HG02981 (cell line): ENCODE measurements at regions not wholly inside any gene's neighbourhood (a gene's known extent, or its start where the extent isn't known, plus 50 kb on each side); places are given as distances from the start of the nearest gene placed in this dataset.
"Not testable (repeated sequence)": the region's sequence is repeated elsewhere in the genome, so short reads cannot be mapped to it uniquely, and the experiment has no call there.

Experiments
- ATAC-seq: cut with Tn5 transposase; IDR thresholded peaks from one replicate; pipeline ENCODE4 v1.9.1; 2021; ENCODE audit warnings: mild to moderate bottlenecking, moderate library complexity; ENCODE audit not compliant: unreplicated experiment

DNA sequence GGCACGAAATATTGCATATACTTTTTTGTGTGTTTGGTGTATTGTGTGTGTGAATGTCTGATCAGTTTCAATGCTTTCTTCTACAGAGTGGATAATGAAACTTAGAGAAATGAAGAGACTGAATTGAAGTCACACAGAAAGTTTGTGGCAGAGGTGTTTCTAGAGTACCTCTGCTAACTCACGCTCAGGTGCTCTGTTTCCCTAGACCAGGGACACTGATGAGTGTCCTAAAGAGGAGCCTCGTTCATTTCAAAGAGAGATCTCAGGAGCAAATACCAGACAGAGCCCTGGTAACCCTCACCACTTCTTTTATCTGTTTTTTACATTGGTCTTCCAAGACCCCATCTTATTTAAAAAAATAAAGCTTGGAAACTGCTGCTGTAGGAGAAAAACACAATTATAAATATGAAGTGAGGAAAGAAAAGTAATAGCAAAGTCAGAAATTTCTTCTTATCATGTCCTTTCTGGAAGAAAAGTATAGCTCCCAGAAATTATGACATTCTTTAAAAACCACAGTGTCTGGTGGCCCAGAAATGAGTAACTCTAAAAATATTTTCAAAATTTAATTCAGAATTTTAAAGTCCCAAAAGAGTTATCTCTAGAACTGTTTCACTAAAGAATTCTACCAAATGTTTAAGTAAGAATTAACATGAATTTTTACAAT is 720.6 kb downstream of the RFPL4B start:
- no peak for ATAC-seq

DNA sequence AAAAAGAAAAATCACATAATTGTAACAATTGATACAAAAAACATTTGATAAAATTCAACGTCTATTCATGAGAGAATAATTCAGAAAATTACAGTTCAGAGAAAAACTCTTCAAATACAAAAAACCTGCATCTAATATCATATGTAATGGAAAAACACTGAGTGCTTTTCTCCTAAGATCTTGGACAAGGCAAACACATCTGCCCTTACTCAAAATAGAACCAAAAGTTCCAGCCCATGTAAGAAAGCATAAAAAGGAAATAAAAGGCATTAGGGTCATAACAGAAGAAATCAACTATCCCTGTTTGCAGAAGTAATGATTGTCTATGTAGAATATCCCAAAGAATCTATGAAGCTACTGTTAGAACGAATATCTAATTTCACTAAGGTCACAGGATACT is 721.4 kb downstream of the RFPL4B start:
- no peak for ATAC-seq

DNA sequence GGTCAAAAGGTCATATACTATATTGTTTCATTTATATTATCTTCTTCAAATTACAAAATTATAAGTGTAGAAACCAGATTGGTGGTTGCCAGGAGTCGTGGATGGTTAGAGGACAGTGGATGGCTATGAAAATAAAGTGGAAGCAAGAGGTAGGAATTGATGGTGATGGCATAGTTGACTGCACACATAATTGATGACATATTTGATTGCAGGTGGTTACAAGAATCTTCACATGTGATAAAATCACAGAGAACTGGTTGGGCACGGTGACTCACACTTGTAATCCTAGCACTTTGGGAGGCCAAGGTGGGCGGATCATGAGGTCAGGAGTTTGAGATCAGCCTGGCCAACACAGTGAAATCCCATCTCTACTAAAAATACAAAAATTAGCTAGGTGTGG is 723.6 kb downstream of the RFPL4B start:
- not testable (repeated sequence) for ATAC-seq

DNA sequence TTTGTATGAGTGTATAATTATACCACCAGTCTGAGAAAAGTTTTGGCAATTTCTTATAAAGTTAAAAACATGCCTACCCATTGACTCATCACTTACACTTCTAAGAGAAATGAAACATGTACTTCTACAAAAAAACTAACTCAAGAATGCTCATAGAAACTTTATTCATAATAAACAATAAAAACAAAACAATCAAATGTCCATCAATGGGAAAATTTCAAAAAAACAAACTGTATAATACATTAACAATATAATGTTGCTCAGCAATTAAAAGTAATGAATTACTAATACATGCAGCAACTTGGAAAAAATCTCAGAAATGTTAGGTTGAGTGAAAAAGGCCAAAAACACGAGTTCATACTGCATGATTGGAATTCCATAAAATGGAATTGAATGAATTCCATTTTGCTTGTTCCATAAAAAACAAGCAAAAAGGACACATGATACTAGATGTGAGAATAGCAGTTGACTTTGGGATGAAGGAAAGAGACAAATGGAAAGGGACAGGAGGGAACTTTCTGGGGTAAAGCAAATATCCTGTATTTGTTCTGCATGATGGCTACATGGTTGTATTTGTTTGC is 726.6 kb downstream of the RFPL4B start:
- no peak for ATAC-seq

DNA sequence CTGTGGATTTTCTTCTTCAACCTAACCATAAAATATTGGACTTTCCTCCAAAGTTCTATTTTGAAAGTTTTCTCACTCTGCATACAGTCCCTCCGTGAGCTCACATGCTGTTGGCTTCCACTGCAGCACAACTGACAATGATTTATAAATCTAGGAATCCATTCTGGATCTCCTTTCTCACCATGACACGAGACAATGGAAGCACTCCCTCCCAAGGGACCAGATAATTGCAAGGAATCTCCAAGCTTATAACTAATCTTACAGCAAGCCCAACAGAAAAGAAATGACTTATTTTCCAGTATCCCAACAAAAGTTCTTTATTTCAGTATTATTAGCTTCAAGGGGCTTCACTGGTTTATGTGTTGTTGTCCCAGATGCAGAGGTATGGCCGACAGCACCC is 729.0 kb downstream of the RFPL4B start:
- no peak for ATAC-seq

DNA sequence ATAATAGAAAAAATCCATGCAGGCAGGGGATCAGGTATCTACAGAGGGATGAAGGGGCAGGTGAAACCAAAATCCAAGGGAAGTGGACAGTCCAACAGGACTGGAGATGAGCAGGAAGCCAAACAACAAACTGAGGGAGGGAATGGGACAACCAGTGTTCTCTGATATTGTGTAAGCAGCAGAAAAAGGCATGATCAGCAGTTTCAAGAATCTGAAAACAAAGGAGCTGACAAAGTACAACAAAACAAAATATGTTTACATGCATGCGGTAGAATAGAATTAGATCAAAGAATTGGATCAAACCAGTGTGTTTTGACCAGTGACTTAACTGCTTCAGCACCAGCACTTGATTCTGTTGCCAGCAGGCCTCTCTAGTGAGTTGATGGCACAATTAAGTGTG is 729.7 kb downstream of the RFPL4B start:
- ATAC-seq, result no peak

DNA sequence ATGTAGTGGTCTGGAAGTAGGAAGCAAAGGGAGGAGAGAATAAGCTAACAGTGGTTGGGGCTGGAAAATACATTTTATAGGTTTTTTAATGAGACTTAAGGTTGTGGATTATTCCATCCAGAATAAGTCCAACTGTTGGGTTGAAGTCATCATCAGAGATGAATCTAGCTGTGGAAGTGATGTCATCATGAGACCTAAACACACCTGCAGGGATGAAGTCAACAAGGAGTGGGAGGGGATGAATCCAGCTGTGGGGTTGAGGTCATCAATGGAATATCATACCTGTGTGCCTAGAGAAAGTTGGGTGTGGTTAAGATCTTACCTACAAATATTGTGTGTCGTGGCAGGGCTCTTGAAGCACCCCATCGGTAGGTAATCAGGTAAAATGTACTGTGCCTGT is 730.7 kb downstream of the RFPL4B start:
- ATAC-seq, result no peak

DNA sequence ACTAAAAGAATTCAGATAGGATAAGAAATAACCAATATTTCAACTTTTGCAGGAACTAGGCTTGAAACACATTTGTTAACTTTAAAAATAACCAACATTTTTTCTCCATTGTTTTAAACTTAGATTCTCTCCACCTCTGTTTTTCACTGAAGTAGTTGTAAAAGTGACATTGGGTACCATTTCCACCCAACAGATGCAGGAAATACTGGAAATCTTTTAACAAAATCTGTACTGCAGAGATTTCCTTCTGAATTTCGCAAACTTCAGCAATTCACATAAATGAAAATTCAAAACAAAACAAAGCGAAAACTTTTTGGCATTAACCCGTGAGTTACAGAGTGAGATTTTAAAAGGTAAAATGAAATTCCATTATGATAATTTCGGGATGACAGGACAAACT is 731.7 kb downstream of the RFPL4B start:
- no peak for ATAC-seq

DNA sequence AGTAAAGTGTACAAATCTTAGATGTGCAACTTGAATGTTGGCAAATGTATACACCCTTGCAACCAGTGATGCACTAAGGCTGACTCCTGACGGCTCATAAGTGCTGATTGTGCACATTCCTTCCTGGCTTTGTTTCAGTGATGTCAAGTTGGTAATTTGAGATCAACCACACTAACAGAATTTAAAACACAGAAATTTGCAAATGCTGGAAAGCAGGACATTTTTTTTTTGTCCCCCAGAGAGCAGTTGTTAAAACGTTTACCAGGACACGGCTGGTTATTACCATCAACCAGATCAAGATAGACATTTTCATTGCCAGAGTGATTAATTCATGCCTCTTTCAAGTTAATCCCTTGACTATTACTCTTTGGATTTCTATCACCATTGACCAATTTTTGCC is 735.6 kb downstream of the RFPL4B start:
- no peak for ATAC-seq

DNA sequence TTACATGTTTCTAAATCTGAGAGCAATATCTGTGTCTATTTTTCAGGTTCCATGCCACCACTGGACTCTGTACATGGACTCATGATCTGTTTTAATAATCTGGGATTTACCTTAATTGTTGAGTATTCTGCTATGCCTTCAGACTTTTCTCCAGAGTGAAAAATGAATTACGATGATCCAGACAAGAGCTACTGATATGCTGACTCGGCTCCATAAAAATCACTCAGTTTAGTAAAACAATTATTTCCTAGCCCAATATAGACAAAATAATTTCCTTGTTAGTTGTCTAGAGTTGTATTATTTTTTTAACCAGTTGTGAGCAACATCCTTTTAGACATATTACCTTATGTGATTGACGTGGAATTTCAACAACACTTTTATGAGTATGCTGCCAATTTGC is 736.8 kb downstream of the RFPL4B start:
- ATAC-seq, result no peak

DNA sequence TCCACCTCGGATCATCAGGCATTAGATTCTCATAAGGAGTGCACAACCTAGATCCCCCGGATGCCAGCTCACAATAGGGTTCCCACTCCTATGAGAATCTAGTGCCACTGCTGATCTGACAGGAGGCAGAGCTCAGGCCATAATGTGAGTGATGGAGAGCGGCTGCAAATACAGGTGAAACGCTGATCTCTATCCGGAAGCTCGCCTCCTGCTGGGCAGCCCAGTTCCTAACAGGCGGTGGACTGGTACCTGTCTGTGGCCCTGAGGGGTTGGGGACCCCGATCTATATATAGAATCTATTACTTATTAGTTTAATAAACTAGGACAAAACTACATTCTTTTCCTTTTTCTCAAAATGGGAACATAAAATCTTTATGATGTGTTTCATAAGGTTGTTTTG is 741.9 kb downstream of the RFPL4B start:
- ATAC-seq, result no peak

DNA sequence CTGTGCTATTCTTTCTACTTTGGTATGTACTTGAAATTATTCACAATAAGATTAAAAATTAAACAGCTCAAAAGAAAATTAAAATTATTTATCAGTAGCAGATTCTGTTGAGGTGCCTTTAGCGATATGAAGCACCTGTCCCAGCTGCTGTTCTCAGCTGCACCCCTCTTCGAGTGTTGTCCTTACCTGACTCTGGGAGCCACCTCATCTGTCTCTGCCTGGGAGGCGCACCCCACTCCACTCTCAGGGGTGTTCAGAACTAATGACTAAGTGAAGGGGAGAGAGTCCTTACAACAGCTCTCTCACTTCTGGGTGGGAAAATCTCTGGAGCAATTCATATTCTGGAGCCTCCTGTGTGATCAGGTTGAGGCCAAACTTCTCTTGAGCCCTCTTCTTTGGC is 745.7 kb downstream of the RFPL4B start:
- ATAC-seq, result no peak

DNA sequence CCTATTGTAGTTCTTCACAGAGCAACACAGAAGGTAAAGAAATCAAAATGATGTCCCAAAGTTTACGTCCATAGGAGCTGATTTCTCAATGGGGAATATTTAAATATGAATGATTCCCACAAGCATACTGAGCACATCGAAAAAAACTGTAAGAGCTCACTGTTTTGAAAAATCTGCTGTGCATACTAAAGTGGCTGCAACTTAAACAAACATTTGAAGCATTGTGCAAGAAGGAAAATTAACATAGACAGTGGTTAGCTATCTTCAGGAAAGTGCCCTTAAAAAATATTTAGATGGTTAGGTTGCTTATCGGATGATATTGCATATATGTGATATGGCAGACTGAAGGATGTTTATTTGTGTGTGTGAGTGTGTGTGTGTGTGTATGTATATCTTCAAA is 747.6 kb downstream of the RFPL4B start:
- no peak for ATAC-seq

DNA sequence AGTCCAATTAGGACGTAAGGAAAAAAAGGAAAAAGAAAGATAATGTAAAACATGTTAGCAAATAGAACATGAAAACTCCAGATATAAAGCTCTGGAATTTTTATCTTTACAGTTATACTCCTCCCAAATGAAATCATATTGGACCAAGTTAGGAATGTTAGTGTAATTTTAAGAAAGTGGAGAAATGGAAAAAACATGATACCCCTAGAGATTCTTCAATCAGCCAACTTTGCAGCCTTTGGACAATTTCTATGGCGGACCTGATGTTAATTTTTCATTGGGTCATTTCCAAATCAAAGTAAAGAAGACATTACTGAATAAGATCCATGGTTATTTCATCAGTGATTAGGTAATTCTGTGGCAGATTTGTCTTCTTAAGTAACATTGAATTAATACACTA is 748.7 kb downstream of the RFPL4B start:
- ATAC-seq, result no peak

DNA sequence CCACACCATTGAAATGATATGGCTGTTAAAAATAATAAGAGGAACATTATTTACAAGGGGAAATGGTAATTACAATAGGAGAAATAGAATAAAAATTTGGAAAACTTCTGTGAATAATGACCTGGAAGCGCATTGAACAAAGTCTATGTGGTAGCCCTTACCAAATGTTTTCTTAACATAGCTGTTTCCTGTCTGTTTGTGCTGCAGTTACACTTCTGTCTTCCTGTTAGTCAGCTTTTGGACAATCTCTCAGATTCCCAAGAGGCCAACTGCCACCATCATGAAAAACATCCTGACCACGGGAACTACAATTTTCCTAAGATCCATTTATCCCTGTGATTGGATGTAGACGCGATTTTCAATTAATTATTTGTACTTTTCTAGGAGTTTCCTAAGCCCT is 754.4 kb upstream of the MARCKS start:
- ATAC-seq, result no peak

DNA sequence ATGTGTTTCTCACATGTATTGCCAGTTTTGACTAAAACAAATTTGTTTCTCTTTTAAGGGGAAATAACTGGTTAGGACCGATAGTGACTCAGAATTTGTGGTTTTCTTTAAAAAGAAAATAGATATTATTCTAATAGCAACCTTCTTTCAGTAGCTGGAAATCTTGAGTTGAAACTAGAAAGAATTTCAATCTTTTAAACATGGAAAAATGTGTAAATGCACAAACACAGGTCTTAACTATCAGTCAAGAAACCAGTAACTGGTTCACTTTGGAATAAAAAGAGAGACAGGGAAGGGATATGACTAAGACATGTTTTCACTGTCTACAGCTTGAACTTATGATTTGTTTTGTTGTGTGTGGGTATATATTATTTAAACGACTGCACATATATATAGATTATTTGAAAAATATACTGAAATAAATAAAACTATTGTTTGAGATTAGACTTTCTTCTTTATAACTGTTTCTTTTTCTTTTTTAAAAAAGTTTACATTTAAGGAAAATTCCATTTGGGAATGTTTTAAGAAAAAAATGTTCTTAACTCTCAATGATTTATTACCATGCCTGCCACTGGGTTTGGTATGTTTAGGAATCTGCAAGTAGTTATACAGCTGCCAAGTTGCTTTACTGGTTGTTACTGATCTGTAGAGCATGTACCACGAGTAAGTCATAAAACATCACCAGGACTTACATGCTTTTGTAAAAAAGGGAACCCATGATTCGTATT is 753.3 kb upstream of the MARCKS start:
- ATAC-seq, result no peak

DNA sequence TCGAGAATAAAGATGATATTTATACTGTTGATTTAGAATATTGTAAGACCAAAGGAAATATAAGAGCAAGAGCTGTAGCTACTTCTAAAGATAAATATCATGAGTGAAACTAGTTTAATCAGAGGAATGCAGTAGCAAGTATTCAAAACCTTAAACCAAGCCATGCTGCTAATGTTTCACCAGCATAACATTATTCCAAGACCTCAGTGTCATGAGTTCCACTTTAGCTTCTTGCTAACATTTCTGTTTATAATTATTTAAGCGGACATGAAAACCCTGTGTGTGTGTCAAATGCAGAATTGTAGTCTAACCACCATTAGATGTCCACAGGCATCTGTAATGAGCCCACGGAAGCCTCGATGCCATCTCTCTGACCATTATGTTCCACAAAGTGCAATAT is 752.6 kb upstream of the MARCKS start:
- no peak for ATAC-seq

DNA sequence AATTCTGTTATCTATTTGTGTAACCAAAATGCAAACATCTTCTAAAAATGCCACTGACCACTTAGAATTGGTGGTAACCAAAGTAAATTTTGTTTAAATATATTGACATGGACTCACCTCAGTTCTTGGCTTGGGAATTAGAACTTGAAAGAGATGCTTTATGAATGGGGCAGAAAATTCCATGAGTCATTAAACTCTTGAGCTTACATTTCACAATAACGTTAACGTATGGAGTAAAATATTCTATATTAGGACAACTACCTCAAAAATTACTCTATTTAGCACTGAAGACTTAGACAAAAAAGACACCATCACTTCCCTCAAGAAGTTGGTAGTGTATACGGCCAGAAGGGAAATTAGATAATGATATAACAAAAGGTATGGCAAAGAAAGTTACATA is 752.2 kb upstream of the MARCKS start:
- ATAC-seq, result no peak

DNA sequence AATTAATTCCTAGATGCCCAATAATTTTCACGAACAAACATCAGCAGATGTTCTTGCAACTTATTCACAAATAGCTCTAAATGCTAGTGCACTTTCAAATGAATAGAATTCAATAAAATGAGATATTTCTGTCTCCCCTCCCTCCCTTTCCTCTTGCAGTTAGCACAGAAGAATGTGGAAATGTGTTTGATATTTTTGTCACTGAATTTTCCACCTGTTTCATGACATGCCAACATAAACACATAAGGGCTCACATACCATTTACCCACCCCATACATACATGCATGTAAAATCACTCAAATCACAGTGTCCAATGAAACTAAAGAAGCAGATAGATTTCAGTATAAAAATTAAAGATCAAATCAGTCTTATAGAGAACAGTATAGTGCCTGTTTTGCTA is 746.9 kb upstream of the MARCKS start:
- no peak for ATAC-seq

DNA sequence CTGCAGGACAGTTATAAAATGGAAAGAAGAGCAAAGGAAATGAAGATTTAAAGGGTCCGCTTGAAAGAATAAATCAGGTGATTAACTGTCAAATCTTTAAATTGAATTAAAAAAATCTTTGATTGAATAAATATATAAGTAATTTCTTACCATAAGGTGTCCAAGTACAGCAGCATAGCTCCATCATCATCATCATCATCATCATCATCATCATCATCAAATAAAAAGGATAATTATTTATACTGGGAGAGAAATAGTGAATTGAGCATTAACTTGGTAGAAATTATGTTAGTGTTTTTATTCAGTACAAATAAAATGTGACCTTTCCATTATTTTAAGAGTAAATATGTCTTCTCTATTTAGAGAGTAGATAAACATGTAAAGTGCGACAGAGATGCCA is 745.6 kb upstream of the MARCKS start:
- no peak for ATAC-seq

DNA sequence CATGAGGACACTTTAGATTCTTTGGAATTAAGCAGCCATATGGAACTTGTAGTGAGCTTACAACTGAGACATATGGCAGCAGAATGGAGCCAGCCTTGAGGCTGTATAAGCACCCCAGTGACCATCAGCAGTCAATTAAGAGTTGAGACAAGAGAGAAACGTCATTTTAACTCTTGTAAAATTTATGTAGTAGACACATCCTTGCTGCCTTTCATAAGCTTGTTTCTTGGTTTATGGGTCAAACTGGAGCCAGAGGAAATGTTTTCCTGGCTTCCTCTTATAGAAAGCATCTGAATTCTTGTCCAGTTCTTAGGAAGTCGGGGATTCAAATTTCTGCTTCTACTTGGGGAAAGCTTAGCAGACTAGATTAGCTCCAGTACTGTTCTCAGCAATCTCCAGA is 745.1 kb upstream of the MARCKS start:
- ATAC-seq, result no peak

DNA sequence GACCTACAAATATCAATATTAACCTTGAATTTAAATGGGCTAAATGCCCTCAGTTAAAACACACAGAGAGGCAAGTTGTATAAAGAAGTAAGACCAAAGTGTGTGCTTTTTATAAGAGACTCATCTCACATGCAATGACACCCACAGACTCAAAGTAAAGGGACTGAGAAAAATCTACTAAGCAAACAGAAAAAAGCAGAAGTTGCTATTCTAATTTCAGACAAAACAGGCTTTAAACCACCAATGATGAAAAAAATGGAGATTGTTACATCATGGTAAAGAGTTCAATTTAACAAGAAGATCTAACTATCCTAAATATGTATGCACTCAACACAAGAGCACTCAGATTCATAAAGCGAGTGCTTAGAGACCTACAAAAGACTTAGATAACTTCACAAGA is 741.9 kb upstream of the MARCKS start:
- ATAC-seq, result no peak

DNA sequence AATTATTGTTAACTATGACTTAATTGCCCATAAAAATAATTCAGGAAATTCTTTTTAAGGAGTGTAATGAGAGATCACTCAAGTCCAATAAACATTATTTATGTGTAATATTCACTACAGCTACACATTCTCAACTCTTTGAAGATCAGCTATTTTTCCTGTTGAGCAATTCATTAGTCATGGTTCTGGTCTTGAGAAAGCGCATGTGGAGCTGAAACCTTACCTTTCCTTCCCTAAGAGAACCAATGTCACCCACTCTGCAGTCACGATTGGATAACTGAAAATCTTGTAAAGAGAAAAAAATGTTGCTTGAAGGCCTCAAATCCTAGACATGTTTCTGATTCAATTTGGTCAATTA is 736.9 kb upstream of the MARCKS start:
- no peak for ATAC-seq
